MCF 10A (cell line): ENCODE measurements at regions not wholly inside any gene's neighbourhood (a gene's known extent, or its start where the extent isn't known, plus 50 kb on each side); places are given as distances from the start of the nearest gene placed in this dataset.

ENCODE experiments used
- BruUV-seq: library from RNA; stranded (reverse); fragments of 400-500 nt; replicated peaks from 2 replicates; lab custom pipeline; 2021; lab: Mats Ljungman, UMichigan
- CTCF ChIA-PET: fragments of 300-600 bp; sonication (Branson Sonifier 250); formaldehyde crosslinking; extraction: SDS; loops from one replicate; lab custom pipeline; 2021; ENCODE audit warnings: antibody characterized with exemption, inconsistent platforms; lab: Yijun Ruan, JAX
- POLR2A ChIA-PET: fragments of 300-600, 350-650 bp; sonication (Branson Sonifier 250); formaldehyde crosslinking; extraction: SDS; loops from one replicate; lab custom pipeline; 2020; ENCODE audit warnings: antibody characterized with exemption, inconsistent platforms; lab: Yijun Ruan, JAX
- DNase-seq: peaks from one replicate; pipeline ENCODE4 v3.0.0-alpha.2; 2018; ENCODE audit not compliant: unreplicated experiment
- H3K27ac Mint-ChIP-seq: one replicate; pipeline ENCODE4 v1.8.0; 2022; ENCODE audit warnings: mild to moderate bottlenecking, low read depth, mixed read lengths; ENCODE audit not compliant: unreplicated experiment
- H3K27me3 Mint-ChIP-seq: one replicate; pipeline ENCODE4 v1.8.0; 2022; ENCODE audit warnings: mixed read lengths; ENCODE audit not compliant: insufficient read depth, unreplicated experiment
- H3K36me3 Mint-ChIP-seq: one replicate; pipeline ENCODE4 v1.8.0; 2022; ENCODE audit warnings: mild to moderate bottlenecking, moderate library complexity, mixed read lengths; ENCODE audit not compliant: insufficient read depth, unreplicated experiment
- H3K4me1 Mint-ChIP-seq: one replicate; pipeline ENCODE4 v1.8.0; 2022; ENCODE audit warnings: mixed read lengths; ENCODE audit not compliant: insufficient read depth, unreplicated experiment
- H3K4me3 Mint-ChIP-seq: one replicate; pipeline ENCODE4 v1.8.0; 2022; ENCODE audit warnings: mild to moderate bottlenecking, moderate library complexity, mixed read lengths; ENCODE audit not compliant: unreplicated experiment
- H3K9me3 Mint-ChIP-seq: one replicate; pipeline ENCODE4 v1.8.0; 2022; ENCODE audit warnings: mixed read lengths; ENCODE audit not compliant: unreplicated experiment
- CTCF ChIP-seq: fragments of 200-600 bp; IDR thresholded peaks from one replicate; pipeline ENCODE4 v1.8.0; 2022; ENCODE audit warnings: antibody characterized with exemption, mild to moderate bottlenecking; ENCODE audit not compliant: unreplicated experiment
- intact Hi-C: fragments of 100-400 bp; cut with micrococcal nuclease; formaldehyde crosslinking; loops from 2 replicates; pipeline ENCODE4 v1.14.1; 2022

GRCh38 chr19:33898062-33898677 lies 101.5 kb downstream of the KCTD15 start:
- intact Hi-C loops, result no loop called here
- BruUV-seq, result no TSS peak
- Mint-ChIP-seq H3K4me3 (no peak overlapping the region), H3K4me1 (no peaks in the 10 kb centered on the region), H3K9me3 (peaks cover 17% of the 10 kb centered on the region), H3K27ac (no peak overlapping the region), H3K27me3 (no peaks in the 10 kb centered on the region), H3K36me3 (no peaks in the 10 kb centered on the region)
- no peak for TF ChIP-seq CTCF
- DNase-seq, result no peak
- POLR2A ChIA-PET, result no interaction called here
- CTCF ChIA-PET, result interaction anchor here (0.5 to 0.7 kb wide), 2 partner anchors 15 to 127 kb away, joined by 3 read pairs; no protein-coding TSS in a partner anchor

GRCh38 chr19:33900817-33901216 lies 104.1 kb downstream of the KCTD15 start:
- H3K36me3 Mint-ChIP-seq, result no peaks in the 10 kb centered on the region
- BruUV-seq, result no TSS peak
- H3K4me1 Mint-ChIP-seq, result no peaks in the 10 kb centered on the region
- no peak for TF ChIP-seq CTCF
- H3K27ac Mint-ChIP-seq, result no peak overlapping the region
- intact Hi-C loops, result loop anchor here (10.0 kb wide), 1 partner anchor 106 kb away; the partner anchor contains the start of gene KCTD15
- DNase-seq, result no peak
- ChIA-PET CTCF (interaction anchor here (0.6 kb wide), 1 partner anchor 96 kb away, joined by 3 read pairs; no protein-coding TSS in a partner anchor), POLR2A (no interaction called here)
- H3K27me3 Mint-ChIP-seq, result no peaks in the 10 kb centered on the region
- H3K9me3 Mint-ChIP-seq, result peaks cover 17% of the 10 kb centered on the region
- no peak overlapping the region for H3K4me3 Mint-ChIP-seq

GRCh38 chr19:33902395-33902794 lies 105.7 kb downstream of the KCTD15 start:
- H3K9me3 Mint-ChIP-seq, result peaks cover 17% of the 10 kb centered on the region
- no peaks in the 10 kb centered on the region for H3K27me3 Mint-ChIP-seq
- no peak for TF ChIP-seq CTCF
- H3K36me3 Mint-ChIP-seq, result no peaks in the 10 kb centered on the region
- intact Hi-C loops, result loop anchor here (10.0 kb wide), 1 partner anchor 108 kb away; the partner anchor contains the start of gene KCTD15
- no TSS peak for BruUV-seq
- H3K4me1 Mint-ChIP-seq, result no peaks in the 10 kb centered on the region
- no peak overlapping the region for H3K27ac Mint-ChIP-seq
- CTCF ChIA-PET, result interaction anchor here (0.7 to 1.1 kb wide), 2 partner anchors 34 to 81 kb away, joined by 3 to 5 read pairs; no protein-coding TSS in a partner anchor
- no peak overlapping the region for H3K4me3 Mint-ChIP-seq
- POLR2A ChIA-PET, result no interaction called here
- no peak for DNase-seq

GRCh38 chr19:33902802-33903488 lies 106.3 kb downstream of the KCTD15 start:
- TF ChIP-seq CTCF, result no peak
- H3K9me3 Mint-ChIP-seq, result peaks cover 11% of the 10 kb centered on the region
- H3K36me3 Mint-ChIP-seq, result no peaks in the 10 kb centered on the region
- DNase-seq, result no peak
- no peaks in the 10 kb centered on the region for H3K27me3 Mint-ChIP-seq
- no TSS peak for BruUV-seq
- H3K27ac Mint-ChIP-seq, result no peak overlapping the region
- ChIA-PET POLR2A (no interaction called here), CTCF (interaction anchor here (1.1 kb wide), 1 partner anchor 35 kb away, joined by 5 read pairs; no protein-coding TSS in a partner anchor)
- intact Hi-C loops, result loop anchor here (10.0 kb wide), 1 partner anchor 108 kb away; the partner anchor contains the start of gene KCTD15
- H3K4me1 Mint-ChIP-seq, result no peaks in the 10 kb centered on the region
- H3K4me3 Mint-ChIP-seq, result no peak overlapping the region
